SK-N-SH (cell line): ENCODE measurements at regions not wholly inside any gene's neighbourhood (a gene's known extent, or its start where the extent isn't known, plus 50 kb on each side); places are given as distances from the start of the nearest gene placed in this dataset.
A peak's percentile ranks its signal among the peaks of the same experiment; 100 is the strongest.

ENCODE experiments used
- CTCF ChIA-PET: fragments of 300-600, 350-600 bp; formaldehyde crosslinking; extraction: SDS; loops from one replicate; lab custom pipeline; 2021; lab: Yijun Ruan, JAX
- POLR2A ChIA-PET: fragments of 350-600 bp; sonication (Branson Sonifier 250); formaldehyde crosslinking; extraction: SDS; loops from one replicate; lab custom pipeline; 2020; ENCODE audit warnings: antibody characterized with exemption, inconsistent platforms; lab: Yijun Ruan, JAX
- DNase-seq: peaks from one replicate; pipeline ENCODE4 v3.0.0; 2012
- H2AFZ ChIP-seq: fragments of 200-600 bp; sonication (generic); 2 replicates; pipeline ENCODE4 v1.8.1; 2016; ENCODE audit warnings: antibody characterized with exemption, mild to moderate bottlenecking, low read depth
- H3F3A ChIP-seq: fragments of 200-600 bp; sonication (generic); replicated peaks from 2 replicates; pipeline ENCODE3; 2016; ENCODE audit warnings: antibody characterized with exemption, mild to moderate bottlenecking; ENCODE audit not compliant: insufficient read depth
- H3K27ac ChIP-seq, 2 experiments: fragments of 200-500 bp in 1 of 2; fragments of 200-600 bp in 1 of 2; sonication (Bioruptor generic) in 1 of 2; sonication (generic), shearing (Covaris generic) in 1 of 2; 2 replicates each; pipeline versions ENCODE4 v1.5.1 to v1.6.1; 2014 to 2016; ENCODE audit warnings: low read depth in 2 of 2, inconsistent platforms in 1 of 2, low read length in 1 of 2, mild to moderate bottlenecking in 1 of 2, mixed read lengths in 1 of 2
- H3K27me3 ChIP-seq: fragments of 200-600 bp; sonication (generic), shearing (Covaris generic); 2 replicates; pipeline ENCODE4 v1.6.1; 2016; ENCODE audit warnings: mixed run types; ENCODE audit not compliant: insufficient read depth
- H3K36me3 ChIP-seq, 2 experiments: fragments of 200-500 bp in 1 of 2; fragments of 200-600 bp in 1 of 2; sonication (Bioruptor generic) in 1 of 2; sonication (generic) in 1 of 2; replicated peaks in 1 of 2; 2 replicates each; pipeline versions ENCODE3 to v1.5.1; 2014 to 2016; ENCODE audit warnings: low read length in 1 of 2, mild to moderate bottlenecking in 1 of 2; ENCODE audit not compliant: insufficient read depth in 2 of 2, control insufficient read depth in 1 of 2
- H3K4me1 ChIP-seq, 2 experiments: fragments of 200-500 bp in 1 of 2; fragments of 200-600 bp in 1 of 2; sonication (Bioruptor generic) in 1 of 2; sonication (generic), shearing (Covaris generic) in 1 of 2; 2 replicates each; pipeline versions ENCODE4 v1.5.1 to v1.6.1; 2014 to 2016; ENCODE audit warnings: low read depth in 1 of 2, low read length in 1 of 2, mixed run types in 1 of 2; ENCODE audit not compliant: insufficient read depth in 2 of 2, control insufficient read depth in 1 of 2
- H3K4me2 ChIP-seq: fragments of 200-600 bp; sonication (generic), shearing (Covaris generic); 2 replicates; pipeline ENCODE4 v1.6.1; 2017; ENCODE audit warnings: mixed run types
- H3K4me3 ChIP-seq, 2 experiments: fragments of 200-500 bp in 1 of 2; fragments of 200-600 bp in 1 of 2; sonication (Bioruptor generic) in 1 of 2; sonication (generic), shearing (Covaris generic) in 1 of 2; 2 replicates each; pipeline versions ENCODE4 v1.5.1 to v1.8.1; 2014 to 2016; ENCODE audit warnings: low read depth in 2 of 2, inconsistent platforms in 1 of 2, low read length in 1 of 2, mild to moderate bottlenecking in 1 of 2, mixed read lengths in 1 of 2, moderate library complexity in 1 of 2
- H3K79me2 ChIP-seq: fragments of 200-600 bp; sonication (generic); 2 replicates; pipeline ENCODE4 v1.8.1; 2017; ENCODE audit warnings: mild to moderate bottlenecking; ENCODE audit not compliant: insufficient read depth
- H3K9ac ChIP-seq: fragments of 200-600 bp; sonication (generic); 2 replicates; pipeline ENCODE4 v1.6.1; 2017; ENCODE audit warnings: mixed run types
- H3K9me2 ChIP-seq: fragments of 200-600 bp; sonication (generic); 2 replicates; pipeline ENCODE4 v1.6.1; 2017; ENCODE audit warnings: mixed run types
- H3K9me3 ChIP-seq: fragments of 200-600 bp; sonication (generic); 2 replicates; pipeline ENCODE4 v1.6.1; 2017; ENCODE audit warnings: mixed run types, mild to moderate bottlenecking, moderate library complexity
- H4K20me1 ChIP-seq: fragments of 200-600 bp; sonication (generic); 2 replicates; pipeline ENCODE4 v1.6.1; 2017; ENCODE audit warnings: mild to moderate bottlenecking, mixed run types; ENCODE audit not compliant: insufficient read depth
- CHD2 ChIP-seq: fragments of 150-350 bp; IDR thresholded peaks from 2 replicates; pipeline ENCODE4 v1.6.1; 2018; ENCODE audit warnings: low read length; ENCODE audit not compliant: partially characterized antibody
- CTCF ChIP-seq: fragments of 200-600 bp; sonication (generic); IDR thresholded peaks from 2 replicates; pipeline ENCODE4 v1.6.1; 2017; ENCODE audit warnings: antibody characterized with exemption, mild to moderate bottlenecking, moderate library complexity
- ELF1 ChIP-seq: IDR thresholded peaks from 2 replicates; pipeline ENCODE4 v1.4.0; 2012
- EZH2phosphoT487 ChIP-seq: fragments of 200-600 bp; sonication (generic); IDR thresholded peaks from 2 replicates; pipeline ENCODE4 v1.6.1; 2017; ENCODE audit warnings: low read depth, mixed run types, mild to moderate bottlenecking, antibody characterized with exemption, moderate library complexity, borderline replicate concordance
- FOSL2 ChIP-seq: IDR thresholded peaks from 2 replicates; pipeline ENCODE4 v1.4.0; 2012; ENCODE audit warnings: low read depth, mild to moderate bottlenecking, moderate library complexity, borderline replicate concordance
- FOXJ3 ChIP-seq: sonication (generic); formaldehyde crosslinking; IDR thresholded peaks from 2 replicates; pipeline ENCODE4 v1.5.1; 2020; ENCODE audit warnings: mild to moderate bottlenecking, missing genetic modification reagents
- FOXM1 ChIP-seq: IDR thresholded peaks from 2 replicates; pipeline ENCODE4 v1.4.0; 2012; ENCODE audit warnings: low read depth, mild to moderate bottlenecking
- GATA2 ChIP-seq: sonication (generic); formaldehyde crosslinking; IDR thresholded peaks from 2 replicates; pipeline ENCODE4 v1.5.0; 2020; ENCODE audit warnings: mild to moderate bottlenecking, missing genetic modification reagents
- IRF3 ChIP-seq: fragments of 150-350 bp; IDR thresholded peaks from 2 replicates; pipeline ENCODE4 v1.6.1; 2016; ENCODE audit warnings: mild to moderate bottlenecking, low read depth, low read length
- JUND ChIP-seq: IDR thresholded peaks from 2 replicates; pipeline ENCODE4 v1.4.0; 2012
- MAX ChIP-seq: IDR thresholded peaks from 2 replicates; pipeline ENCODE4 v1.4.0; 2012; ENCODE audit warnings: low read depth
- MXI1 ChIP-seq: IDR thresholded peaks from 2 replicates; pipeline ENCODE4 v1.6.1; 2012; ENCODE audit warnings: mild to moderate bottlenecking, low read depth, low read length, improper control_type of control experiment
- NRF1 ChIP-seq: IDR thresholded peaks from 2 replicates; pipeline ENCODE4 v1.6.1; 2012; ENCODE audit warnings: low read depth, mild to moderate bottlenecking, low read length
- PBX3 ChIP-seq: IDR thresholded peaks from 2 replicates; pipeline ENCODE4; 2012
- POLR2AphosphoS5 ChIP-seq: IDR thresholded peaks from 2 replicates; pipeline ENCODE4 v1.6.1; 2012; ENCODE audit warnings: low read depth, low read length
- RAD21 ChIP-seq: IDR thresholded peaks from 2 replicates; pipeline ENCODE4 v1.6.1; 2012; ENCODE audit warnings: mild to moderate bottlenecking, low read length
- RFX5 ChIP-seq: IDR thresholded peaks from 2 replicates; pipeline ENCODE4 v1.6.1; 2012; ENCODE audit warnings: mild to moderate bottlenecking, improper control_type of control experiment, low read length
- TAF1 ChIP-seq: IDR thresholded peaks from 2 replicates; pipeline ENCODE4 v1.6.1; 2012; ENCODE audit warnings: low read depth, mild to moderate bottlenecking, low read length, moderate library complexity, borderline replicate concordance
- TCF12 ChIP-seq: IDR thresholded peaks from 2 replicates; pipeline ENCODE4 v1.4.0; 2012
- TEAD4 ChIP-seq: IDR thresholded peaks from 2 replicates; pipeline ENCODE4 v1.4.0; 2012; ENCODE audit warnings: mild to moderate bottlenecking, borderline replicate concordance; ENCODE audit not compliant: insufficient read depth
- USF2 ChIP-seq: fragments of 150-350 bp; IDR thresholded peaks from 2 replicates; pipeline ENCODE4 v1.6.1; 2017; ENCODE audit warnings: antibody characterized with exemption, low read length, low read depth, borderline replicate concordance
- YY1 ChIP-seq: IDR thresholded peaks from 2 replicates; pipeline ENCODE4 v1.4.0; 2012; ENCODE audit warnings: low read depth, mild to moderate bottlenecking
- WGBS: methylation state at CpG from one replicate; pipeline ENCODE4 v1.1.6; 2017; ENCODE audit warnings: low lambda C conversion rate; 5-methylcytosine and 5-hydroxymethylcytosine counted together

- TF ChIP-seq PBX3 (0 out of 2 replicates have a peak, but pooled peaks have one; percentile 20), USF2 (no peak), TEAD4 (no peak; the same call in 1 of the 2 replicates), ELF1 (no peak), FOXJ3 (CRISPR knock-in tag) (no peak), FOXM1 (no peak), YY1 (no peak), JUND (peak; percentile 57; the same call in 1 of the 2 replicates), TAF1 (no peak), RAD21 (peak; percentile 73), CTCF (peak; percentile 93), EZH2phosphoT487 (no peak), IRF3 (no peak), TCF12 (peak; percentile 54), POLR2AphosphoS5 (no peak)
- TF ChIP-seq, all 33 proteins: peak for 12
These were observed 300.0 kb upstream of the TPM1 start (continued) for GRCh38 chr15:62742409-62743171.

- Histone ChIP-seq H2AFZ (no peak overlapping the region), H3F3A (peaks cover 31% of the 10 kb centered on the region), H3K9me3 (no peaks in the 10 kb centered on the region), H3K27me3 (no peaks in the 10 kb centered on the region), H3K27ac (no peak overlapping the region), H4K20me1 (no peaks in the 10 kb centered on the region), H3K4me2 (peak overlapping the region; percentile 8; the same call in 1 of the 2 replicates), H3K4me1 (peaks cover 28 to 39% of the 10 kb centered on the region in 2 experiments; a peak in 3 of 4 replicates), H3K79me2 (peaks cover 89% of the 10 kb centered on the region), H3K9me2 (no peaks in the 10 kb centered on the region), H3K9ac (no peak overlapping the region), H3K36me3 (peaks cover 21% of the 10 kb centered on the region in 2 experiments), H3K4me3 (no peak overlapping the region)
- WGBS, result 95% methylated on average over 8 of the region's 8 CpGs
- DNase-seq, result no peak
- CTCF ChIA-PET, result interaction anchor here (0.6 to 7.2 kb wide), 4 partner anchors 11 to 344 kb away, joined by 3 to 89 read pairs (median 6); no protein-coding TSS in a partner anchor
- TF ChIP-seq JUND (no peak), CHD2 (no peak), MAX (no peak), MXI1 (no peak), USF2 (no peak), NRF1 (no peak), PBX3 (no peak), RFX5 (no peak), FOXM1 (no peak), GATA2 (CRISPR knock-in tag) (no peak), POLR2AphosphoS5 (no peak), YY1 (no peak), FOSL2 (no peak)
- POLR2A ChIA-PET, result no interaction called here
These were observed 296.8 kb upstream of the TPM1 start for GRCh38 chr15:62745621-62746225.
